C4-2B (cell line): ENCODE measurements at regions not wholly inside any gene's neighbourhood (a gene's known extent, or its start where the extent isn't known, plus 50 kb on each side); places are given as distances from the start of the nearest gene placed in this dataset.
"Not testable (repeated sequence)": the region's sequence is repeated elsewhere in the genome, so short reads cannot be mapped to it uniquely, and the experiment has no call there.

Experiments used
- H3K27ac ChIP-seq: fragments of 450-650 bp; 2 replicates; pipeline ENCODE4 v1.5.1; 2017
- ZFX ChIP-seq: fragments of 450-650 bp; IDR thresholded peaks from 2 replicates; pipeline ENCODE4 v1.6.1; 2017
- TF ChIP-seq, protein P1 (sequence below): fragments of 450-650 bp; conservative IDR thresholded peaks from 2 replicates; pipeline ENCODE4 v1.5.1; 2017; ENCODE audit warnings: mild to moderate bottlenecking

DNA sequence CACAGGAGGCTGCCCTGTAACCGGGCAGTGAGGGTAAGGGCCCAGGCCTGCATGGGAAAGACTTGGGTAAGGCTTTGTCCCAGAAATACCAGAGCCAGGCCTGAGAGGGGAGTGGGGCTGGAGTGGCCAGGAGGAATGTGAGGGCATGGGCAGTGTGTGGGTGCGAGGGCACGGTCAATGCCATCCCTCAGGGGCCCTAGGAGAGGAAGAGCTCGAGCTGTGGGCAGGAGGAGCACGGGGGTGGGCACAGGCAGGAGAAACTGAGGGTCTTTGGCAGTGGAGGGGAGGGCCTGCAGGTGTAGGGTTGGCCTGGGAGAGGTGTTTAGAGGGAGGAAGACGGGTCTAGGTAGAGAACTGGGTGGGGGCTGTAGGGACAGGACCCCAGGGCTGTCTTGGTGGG is 381.6 kb downstream of the TMEM121 start:
- no peak for TF ChIP-seq ZFX
- TF ChIP-seq, protein P1, sequence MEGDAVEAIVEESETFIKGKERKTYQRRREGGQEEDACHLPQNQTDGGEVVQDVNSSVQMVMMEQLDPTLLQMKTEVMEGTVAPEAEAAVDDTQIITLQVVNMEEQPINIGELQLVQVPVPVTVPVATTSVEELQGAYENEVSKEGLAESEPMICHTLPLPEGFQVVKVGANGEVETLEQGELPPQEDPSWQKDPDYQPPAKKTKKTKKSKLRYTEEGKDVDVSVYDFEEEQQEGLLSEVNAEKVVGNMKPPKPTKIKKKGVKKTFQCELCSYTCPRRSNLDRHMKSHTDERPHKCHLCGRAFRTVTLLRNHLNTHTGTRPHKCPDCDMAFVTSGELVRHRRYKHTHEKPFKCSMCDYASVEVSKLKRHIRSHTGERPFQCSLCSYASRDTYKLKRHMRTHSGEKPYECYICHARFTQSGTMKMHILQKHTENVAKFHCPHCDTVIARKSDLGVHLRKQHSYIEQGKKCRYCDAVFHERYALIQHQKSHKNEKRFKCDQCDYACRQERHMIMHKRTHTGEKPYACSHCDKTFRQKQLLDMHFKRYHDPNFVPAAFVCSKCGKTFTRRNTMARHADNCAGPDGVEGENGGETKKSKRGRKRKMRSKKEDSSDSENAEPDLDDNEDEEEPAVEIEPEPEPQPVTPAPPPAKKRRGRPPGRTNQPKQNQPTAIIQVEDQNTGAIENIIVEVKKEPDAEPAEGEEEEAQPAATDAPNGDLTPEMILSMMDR, result no peak
- H3K27ac ChIP-seq, result no peak overlapping the region

DNA sequence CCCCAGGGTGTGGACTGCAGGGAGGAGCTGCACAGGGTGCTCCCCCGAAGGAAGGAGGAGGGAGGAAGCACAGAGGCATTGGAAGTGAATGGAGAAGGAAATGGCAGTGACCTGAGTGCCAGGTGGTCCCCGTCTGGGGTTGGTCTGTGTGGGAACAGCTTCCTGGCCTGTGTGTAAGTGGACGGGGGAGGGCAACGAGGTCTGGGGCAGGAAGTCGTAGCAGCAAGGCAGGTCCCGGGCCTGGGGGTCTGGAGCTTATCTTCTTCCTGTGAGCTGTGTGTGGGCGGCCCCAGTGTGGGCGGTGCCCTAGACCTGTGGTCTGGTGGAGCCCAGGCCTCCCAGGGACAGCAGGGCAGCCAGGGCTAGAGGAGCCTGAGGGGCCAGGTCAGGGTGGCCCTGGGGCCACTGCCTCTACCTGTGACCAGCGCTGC is 382.1 kb downstream of the TMEM121 start:
- no peak for TF ChIP-seq ZFX
- TF ChIP-seq, protein P1, result no peak

DNA sequence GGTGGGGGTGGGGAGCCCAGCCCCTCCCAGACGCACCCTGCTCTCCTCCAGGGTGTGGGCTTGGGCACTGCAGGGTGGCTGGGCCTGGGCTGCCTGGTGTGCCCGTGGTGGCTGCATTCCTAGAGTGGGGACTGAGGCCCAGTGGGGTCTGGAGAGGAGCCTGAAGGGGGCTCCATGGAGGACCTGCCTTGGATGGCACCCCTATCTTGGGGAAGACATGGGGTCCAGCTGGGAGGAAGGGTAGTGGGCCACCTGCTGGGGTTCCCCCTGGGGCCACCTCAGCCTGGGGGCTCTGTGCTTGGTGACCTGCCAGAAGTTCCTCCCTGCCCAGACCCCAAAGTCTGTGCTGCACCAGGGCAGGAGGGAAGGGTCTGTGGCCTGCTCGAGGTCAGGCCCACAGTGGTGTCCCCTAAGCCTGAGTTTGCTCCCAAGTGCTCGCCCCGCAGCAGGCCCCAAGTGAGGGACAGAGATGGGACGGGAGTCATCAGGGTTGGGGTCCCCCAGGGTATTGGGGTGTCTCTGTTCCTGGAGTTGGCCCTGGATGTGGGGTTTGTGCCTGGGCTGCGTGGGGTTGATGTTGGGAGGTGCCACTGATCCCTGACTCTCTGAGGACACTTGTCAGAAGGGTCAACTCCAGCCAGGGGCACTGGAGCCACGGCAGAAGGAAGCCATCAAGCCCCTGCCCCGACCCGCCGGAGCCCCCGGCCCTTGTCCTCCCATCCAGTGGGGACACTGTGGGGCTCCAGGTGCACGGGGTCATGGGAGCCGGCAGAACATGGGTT is 382.9 kb downstream of the TMEM121 start:
- TF ChIP-seq, protein P1, result no peak
- TF ChIP-seq ZFX, result no peak
- H3K27ac ChIP-seq, result no peak overlapping the region

More for the DNA sequence above, 382.1 kb downstream of the TMEM121 start:
- no peak overlapping the region for H3K27ac ChIP-seq

DNA sequence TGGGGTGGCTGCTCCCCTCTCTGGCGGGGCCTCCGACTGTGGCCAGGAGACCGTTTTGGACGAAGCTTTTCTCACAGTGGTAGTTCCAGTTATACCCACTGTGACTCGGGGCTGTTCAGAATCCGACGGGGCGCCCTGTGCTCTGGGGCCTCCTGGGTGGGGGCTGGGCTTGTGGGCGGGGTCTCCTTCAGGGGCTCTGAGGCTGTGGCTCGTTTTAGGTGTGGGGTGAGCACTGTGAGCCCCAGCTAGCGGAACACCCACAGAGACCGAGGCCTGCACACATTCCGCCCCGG is 383.4 kb downstream of the TMEM121 start:
- not testable (repeated sequence) for H3K27ac ChIP-seq

DNA sequence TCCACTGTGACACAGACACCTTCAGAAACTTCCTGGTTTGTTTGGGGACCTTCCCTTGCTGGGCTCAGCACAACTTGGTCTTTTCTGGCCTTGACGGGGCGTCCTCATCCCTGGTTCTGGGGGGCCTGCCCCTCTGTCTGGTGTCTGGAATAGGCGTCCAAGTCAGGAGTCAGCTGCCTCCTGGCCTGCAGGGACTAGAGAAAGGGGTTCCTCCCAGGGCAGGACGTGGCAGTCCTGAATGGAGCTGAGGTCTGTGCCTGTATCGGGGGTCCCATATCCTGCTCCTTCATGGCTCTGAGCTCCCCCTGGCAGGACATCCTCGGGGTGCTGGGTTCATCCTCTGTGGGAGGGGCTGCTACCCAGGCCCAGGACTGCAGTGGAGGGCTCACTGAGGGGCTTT is 384.0 kb downstream of the TMEM121 start:
- TF ChIP-seq, protein P1, result no peak
- TF ChIP-seq ZFX, result no peak

DNA sequence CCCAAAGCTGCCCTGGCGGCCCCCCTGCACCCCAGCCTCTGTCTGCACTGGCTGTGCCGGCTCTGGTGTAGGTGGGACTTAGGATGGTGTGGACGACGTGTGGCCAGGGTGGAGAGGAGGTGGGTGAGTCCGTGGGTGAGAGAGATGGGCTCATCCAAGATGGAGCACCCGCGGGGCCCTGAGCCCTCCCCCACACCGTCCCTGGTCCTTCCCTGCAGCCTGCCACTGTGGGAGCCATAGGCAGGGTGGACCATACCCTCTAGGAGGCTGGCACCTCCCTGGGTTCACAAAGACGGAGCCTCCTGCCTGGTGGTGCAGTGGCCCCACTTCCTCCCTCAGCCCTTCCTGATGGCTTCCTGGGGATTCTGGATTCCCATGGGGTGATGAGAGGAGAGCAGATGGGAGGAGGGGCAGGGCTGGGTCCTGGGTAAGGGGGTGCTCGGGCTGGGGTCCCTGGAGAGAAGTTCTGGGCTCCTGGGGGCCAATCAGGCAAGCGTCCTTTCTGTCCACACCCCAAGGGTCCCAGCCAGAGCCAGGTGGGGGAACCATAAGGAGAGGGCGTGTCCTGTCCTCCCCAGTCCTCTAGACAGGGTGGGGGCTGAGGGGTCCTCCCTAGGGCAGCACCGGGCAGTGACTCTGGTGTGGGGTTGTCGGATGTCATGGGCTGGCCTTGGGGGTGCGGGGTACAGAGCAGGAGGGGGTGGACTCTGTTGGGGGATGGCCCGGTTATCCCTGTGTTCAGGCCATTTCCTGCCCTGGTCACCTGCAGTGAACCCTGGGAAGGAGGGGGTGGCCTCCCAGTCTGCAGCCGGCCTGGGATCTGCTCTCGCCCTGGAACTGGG is 384.8 kb downstream of the TMEM121 start:
- TF ChIP-seq, protein P1, result no peak
- no peak for TF ChIP-seq ZFX

More for the DNA sequence above, 384.0 kb downstream of the TMEM121 start:
- H3K27ac ChIP-seq, result no peak overlapping the region

DNA sequence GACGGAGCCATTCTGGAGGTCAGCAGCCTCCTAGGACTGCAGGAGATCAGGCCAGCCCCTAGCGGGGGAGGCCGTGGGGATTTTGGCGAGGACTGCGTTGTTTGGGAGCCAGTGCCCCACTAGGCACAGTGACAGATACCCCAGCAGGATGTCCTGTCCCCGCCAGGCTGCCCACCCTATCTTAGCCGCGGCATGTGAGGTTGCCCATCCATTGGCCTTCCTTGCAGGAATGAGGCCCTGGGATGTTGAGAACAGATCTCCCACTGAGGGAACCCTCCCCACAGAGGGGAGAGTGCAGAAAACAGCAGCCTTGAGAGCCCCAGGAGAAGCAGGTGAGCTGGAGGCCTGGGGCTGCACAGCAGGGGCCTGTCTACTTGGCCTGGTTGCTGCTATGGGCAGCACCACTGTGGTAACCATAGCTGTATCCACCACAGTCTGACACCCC is 385.5 kb downstream of the TMEM121 start:
- not testable (repeated sequence) for H3K27ac ChIP-seq

More for the DNA sequence above, 384.8 kb downstream of the TMEM121 start:
- no peak overlapping the region for H3K27ac ChIP-seq

DNA sequence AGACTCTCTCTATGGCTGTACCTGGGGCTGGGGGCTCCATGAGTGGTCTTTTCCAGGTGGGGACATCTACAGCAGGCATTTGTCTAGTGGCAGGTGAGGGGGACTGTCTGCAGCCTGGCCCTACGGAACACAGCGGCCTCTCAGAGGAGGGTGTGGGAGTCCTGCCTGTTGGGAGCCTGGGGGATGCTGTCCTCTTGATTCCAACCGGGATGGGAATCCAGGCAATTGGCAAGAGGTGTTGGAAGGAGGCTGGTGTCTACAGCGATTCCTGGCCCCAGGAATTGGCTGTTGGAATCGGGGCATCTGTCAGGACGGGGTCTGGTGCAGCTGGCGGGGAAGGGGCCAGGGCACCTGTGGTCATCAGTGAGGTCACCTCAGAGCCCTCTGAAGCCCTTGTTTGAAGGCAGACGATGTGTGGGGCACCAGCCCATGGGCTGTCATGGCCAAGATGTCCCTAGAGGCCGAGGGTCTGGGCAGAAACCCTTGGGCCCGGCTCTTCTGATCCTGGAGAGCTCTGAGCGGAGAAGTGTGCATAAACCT is 386.3 kb downstream of the TMEM121 start:
- no peak overlapping the region for H3K27ac ChIP-seq
- no peak for TF ChIP-seq ZFX
- TF ChIP-seq, protein P1, result no peak
